H1 (cell line): ENCODE measurements at regions not wholly inside any gene's neighbourhood (a gene's known extent, or its start where the extent isn't known, plus 50 kb on each side); places are given as distances from the start of the nearest gene placed in this dataset.

Experiments
- TF ChIP-seq, protein P1 (sequence below): fragments of 300-600 bp; sonication (generic); IDR thresholded peaks from 2 replicates; pipeline ENCODE4 v1.7.1; 2012; ENCODE audit warnings: low read length, moderate library complexity, mild to moderate bottlenecking, inconsistent platforms; ENCODE audit not compliant: insufficient replicate concordance

DNA sequence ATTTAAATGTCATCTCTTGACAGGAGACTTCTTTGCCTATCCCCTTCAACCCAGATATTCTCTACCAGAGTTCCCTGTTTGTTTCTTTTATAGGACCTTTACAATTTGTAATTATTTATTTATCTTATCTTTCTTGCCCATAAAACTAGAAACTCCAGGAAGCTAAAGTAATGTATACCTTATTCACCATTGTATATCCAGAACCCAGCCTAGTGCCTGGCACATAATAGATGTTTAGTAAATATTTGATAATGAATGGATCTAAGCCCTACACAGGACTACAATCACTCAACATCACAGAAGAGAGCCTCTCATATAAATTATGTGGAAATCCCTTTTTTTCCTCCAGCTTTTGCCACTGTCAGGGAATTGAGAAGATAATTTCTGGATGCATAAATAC, 125.6 kb upstream of the CNOT2 start (continued):
- TF ChIP-seq, protein P1, sequence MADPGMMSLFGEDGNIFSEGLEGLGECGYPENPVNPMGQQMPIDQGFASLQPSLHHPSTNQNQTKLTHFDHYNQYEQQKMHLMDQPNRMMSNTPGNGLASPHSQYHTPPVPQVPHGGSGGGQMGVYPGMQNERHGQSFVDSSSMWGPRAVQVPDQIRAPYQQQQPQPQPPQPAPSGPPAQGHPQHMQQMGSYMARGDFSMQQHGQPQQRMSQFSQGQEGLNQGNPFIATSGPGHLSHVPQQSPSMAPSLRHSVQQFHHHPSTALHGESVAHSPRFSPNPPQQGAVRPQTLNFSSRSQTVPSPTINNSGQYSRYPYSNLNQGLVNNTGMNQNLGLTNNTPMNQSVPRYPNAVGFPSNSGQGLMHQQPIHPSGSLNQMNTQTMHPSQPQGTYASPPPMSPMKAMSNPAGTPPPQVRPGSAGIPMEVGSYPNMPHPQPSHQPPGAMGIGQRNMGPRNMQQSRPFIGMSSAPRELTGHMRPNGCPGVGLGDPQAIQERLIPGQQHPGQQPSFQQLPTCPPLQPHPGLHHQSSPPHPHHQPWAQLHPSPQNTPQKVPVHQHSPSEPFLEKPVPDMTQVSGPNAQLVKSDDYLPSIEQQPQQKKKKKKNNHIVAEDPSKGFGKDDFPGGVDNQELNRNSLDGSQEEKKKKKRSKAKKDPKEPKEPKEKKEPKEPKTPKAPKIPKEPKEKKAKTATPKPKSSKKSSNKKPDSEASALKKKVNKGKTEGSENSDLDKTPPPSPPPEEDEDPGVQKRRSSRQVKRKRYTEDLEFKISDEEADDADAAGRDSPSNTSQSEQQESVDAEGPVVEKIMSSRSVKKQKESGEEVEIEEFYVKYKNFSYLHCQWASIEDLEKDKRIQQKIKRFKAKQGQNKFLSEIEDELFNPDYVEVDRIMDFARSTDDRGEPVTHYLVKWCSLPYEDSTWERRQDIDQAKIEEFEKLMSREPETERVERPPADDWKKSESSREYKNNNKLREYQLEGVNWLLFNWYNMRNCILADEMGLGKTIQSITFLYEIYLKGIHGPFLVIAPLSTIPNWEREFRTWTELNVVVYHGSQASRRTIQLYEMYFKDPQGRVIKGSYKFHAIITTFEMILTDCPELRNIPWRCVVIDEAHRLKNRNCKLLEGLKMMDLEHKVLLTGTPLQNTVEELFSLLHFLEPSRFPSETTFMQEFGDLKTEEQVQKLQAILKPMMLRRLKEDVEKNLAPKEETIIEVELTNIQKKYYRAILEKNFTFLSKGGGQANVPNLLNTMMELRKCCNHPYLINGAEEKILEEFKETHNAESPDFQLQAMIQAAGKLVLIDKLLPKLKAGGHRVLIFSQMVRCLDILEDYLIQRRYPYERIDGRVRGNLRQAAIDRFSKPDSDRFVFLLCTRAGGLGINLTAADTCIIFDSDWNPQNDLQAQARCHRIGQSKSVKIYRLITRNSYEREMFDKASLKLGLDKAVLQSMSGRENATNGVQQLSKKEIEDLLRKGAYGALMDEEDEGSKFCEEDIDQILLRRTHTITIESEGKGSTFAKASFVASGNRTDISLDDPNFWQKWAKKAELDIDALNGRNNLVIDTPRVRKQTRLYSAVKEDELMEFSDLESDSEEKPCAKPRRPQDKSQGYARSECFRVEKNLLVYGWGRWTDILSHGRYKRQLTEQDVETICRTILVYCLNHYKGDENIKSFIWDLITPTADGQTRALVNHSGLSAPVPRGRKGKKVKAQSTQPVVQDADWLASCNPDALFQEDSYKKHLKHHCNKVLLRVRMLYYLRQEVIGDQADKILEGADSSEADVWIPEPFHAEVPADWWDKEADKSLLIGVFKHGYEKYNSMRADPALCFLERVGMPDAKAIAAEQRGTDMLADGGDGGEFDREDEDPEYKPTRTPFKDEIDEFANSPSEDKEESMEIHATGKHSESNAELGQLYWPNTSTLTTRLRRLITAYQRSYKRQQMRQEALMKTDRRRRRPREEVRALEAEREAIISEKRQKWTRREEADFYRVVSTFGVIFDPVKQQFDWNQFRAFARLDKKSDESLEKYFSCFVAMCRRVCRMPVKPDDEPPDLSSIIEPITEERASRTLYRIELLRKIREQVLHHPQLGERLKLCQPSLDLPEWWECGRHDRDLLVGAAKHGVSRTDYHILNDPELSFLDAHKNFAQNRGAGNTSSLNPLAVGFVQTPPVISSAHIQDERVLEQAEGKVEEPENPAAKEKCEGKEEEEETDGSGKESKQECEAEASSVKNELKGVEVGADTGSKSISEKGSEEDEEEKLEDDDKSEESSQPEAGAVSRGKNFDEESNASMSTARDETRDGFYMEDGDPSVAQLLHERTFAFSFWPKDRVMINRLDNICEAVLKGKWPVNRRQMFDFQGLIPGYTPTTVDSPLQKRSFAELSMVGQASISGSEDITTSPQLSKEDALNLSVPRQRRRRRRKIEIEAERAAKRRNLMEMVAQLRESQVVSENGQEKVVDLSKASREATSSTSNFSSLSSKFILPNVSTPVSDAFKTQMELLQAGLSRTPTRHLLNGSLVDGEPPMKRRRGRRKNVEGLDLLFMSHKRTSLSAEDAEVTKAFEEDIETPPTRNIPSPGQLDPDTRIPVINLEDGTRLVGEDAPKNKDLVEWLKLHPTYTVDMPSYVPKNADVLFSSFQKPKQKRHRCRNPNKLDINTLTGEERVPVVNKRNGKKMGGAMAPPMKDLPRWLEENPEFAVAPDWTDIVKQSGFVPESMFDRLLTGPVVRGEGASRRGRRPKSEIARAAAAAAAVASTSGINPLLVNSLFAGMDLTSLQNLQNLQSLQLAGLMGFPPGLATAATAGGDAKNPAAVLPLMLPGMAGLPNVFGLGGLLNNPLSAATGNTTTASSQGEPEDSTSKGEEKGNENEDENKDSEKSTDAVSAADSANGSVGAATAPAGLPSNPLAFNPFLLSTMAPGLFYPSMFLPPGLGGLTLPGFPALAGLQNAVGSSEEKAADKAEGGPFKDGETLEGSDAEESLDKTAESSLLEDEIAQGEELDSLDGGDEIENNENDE, result no peak
